Suprapubic skin (tissue), 4 donors: ENCODE measurements at regions not wholly inside any gene's neighbourhood (a gene's known extent, or its start where the extent isn't known, plus 50 kb on each side); places are given as distances from the start of the nearest gene placed in this dataset.

Experiments
- DNase-seq, 2 donors: peaks; one replicate each; pipeline ENCODE4 v3.0.0-alpha.2; 2019; ENCODE audit warnings: low spot score in 2 of 2
- H3K27ac ChIP-seq: fragments of 200-600 bp; sonication (generic); one replicate; pipeline ENCODE4 v1.5.1; 2019
- H3K27me3 ChIP-seq: fragments of 200-600 bp; sonication (generic); one replicate; pipeline ENCODE4 v1.5.1; 2019
- H3K36me3 ChIP-seq: fragments of 200-600 bp; sonication (generic); one replicate; pipeline ENCODE4 v1.5.1; 2019
- H3K4me1 ChIP-seq: fragments of 200-600 bp; sonication (generic); one replicate; pipeline ENCODE4 v1.5.1; 2019
- H3K4me3 ChIP-seq: fragments of 200-600 bp; sonication (generic); one replicate; pipeline ENCODE4 v1.5.1; 2019; ENCODE audit warnings: mild to moderate bottlenecking
- H3K9me3 ChIP-seq: fragments of 200-600 bp; sonication (generic); one replicate; pipeline ENCODE4 v1.5.1; 2019
- EP300 ChIP-seq: sonication (generic); formaldehyde crosslinking; IDR thresholded peaks from one replicate; pipeline ENCODE4 v1.6.1; 2017; ENCODE audit warnings: antibody characterized with exemption
- POLR2A ChIP-seq, 2 donors: fragments of 450-650 bp; IDR thresholded peaks; one replicate each; pipeline ENCODE4 v1.6.1; 2017; ENCODE audit warnings: antibody characterized with exemption in 2 of 2, mild to moderate bottlenecking in 2 of 2, moderate library complexity in 2 of 2
- POLR2AphosphoS5 ChIP-seq, 3 donors: sonication (generic); formaldehyde crosslinking; IDR thresholded peaks; one replicate each; pipeline ENCODE4 v1.6.1; 2017; ENCODE audit warnings: antibody characterized with exemption in 3 of 3
- WGBS: methylation state at CpG from one replicate; pipeline ENCODE4 v1.1.5; 2018; 5-methylcytosine and 5-hydroxymethylcytosine counted together
- TF ChIP-seq, protein P1 (sequence below), 2 donors: fragments of 200-600 bp in 1 of 2; fragments of 450-650 bp in 1 of 2; sonication (generic) in 1 of 2; IDR thresholded peaks; one replicate each; pipeline ENCODE4 v1.5.1; 2016 to 2019; ENCODE audit warnings: antibody characterized with exemption in 2 of 2, mild to moderate bottlenecking in 1 of 2, moderate library complexity in 1 of 2

DNA sequence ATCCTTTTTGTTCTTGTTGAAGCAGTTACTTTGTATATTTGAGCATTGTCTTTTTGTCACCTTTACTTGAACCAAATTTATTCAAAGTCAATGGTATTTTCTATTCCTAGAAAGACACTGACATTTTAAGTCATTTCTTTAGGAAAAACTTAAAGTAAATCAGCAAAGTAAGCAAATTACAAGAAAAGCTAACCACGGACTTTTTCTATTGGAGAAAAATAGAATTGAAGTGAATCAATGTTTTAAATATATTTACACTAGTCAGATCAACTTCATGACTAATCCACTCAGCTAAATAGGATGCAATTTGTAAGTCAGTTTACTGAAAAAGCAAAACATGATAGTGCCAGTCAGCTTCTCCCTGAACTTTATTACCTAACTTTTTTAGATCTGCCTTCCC, 733.8 kb upstream of the ALCAM start:
- no peak overlapping the region for H3K4me3 ChIP-seq
- H3K9me3 ChIP-seq = no peaks in the 10 kb centered on the region
- WGBS = 76% methylated on average over 1 of the region's 1 CpG
- no peak for DNase-seq
- no peaks in the 10 kb centered on the region for H3K36me3 ChIP-seq
- no peaks in the 10 kb centered on the region for H3K4me1 ChIP-seq
- TF ChIP-seq POLR2AphosphoS5 (IDR thresholded peaks at IDR 0.05) = no peak
- TF ChIP-seq, protein P1, sequence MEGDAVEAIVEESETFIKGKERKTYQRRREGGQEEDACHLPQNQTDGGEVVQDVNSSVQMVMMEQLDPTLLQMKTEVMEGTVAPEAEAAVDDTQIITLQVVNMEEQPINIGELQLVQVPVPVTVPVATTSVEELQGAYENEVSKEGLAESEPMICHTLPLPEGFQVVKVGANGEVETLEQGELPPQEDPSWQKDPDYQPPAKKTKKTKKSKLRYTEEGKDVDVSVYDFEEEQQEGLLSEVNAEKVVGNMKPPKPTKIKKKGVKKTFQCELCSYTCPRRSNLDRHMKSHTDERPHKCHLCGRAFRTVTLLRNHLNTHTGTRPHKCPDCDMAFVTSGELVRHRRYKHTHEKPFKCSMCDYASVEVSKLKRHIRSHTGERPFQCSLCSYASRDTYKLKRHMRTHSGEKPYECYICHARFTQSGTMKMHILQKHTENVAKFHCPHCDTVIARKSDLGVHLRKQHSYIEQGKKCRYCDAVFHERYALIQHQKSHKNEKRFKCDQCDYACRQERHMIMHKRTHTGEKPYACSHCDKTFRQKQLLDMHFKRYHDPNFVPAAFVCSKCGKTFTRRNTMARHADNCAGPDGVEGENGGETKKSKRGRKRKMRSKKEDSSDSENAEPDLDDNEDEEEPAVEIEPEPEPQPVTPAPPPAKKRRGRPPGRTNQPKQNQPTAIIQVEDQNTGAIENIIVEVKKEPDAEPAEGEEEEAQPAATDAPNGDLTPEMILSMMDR (IDR thresholded peaks at IDR 0.05) = no peak
- TF ChIP-seq POLR2A (IDR thresholded peaks at IDR 0.05) = no peak
- no peak for TF ChIP-seq EP300
- no peak overlapping the region for H3K27ac ChIP-seq
- no peaks in the 10 kb centered on the region for H3K27me3 ChIP-seq

DNA sequence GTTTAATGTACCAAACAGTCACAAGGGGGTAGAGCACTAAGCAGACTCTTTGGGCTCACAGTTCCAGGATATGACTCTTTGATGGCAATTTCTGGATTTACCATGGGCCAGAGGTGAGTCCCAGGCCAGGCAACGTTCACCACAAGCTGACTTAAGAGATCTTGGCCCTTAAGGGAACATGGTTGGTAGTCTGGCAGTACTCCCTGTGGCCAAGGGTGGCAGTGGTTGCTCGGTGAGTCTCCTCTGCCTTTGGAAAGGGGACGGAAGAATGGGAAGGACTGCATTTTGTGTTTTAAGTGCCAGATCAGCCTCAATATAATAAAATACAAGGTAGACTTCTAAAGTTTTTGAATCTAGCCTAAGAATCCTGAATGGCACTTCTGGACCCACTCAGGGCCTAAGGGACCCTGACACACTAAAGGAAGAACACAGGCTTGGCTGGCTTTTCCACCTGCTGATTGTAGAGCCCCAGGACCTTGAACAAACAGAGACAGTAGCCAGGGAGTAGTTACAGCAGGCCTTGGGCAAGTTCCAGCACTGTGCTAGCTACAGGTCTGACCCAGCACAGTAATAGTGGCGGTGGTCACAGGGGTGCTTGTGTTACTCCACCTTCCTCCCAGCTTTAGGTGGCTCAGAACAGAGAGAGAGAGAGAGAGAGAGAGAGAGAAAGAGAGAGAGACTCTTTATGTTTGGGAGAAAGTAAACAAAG, 730.7 kb upstream of the ALCAM start:
- Histone ChIP-seq H3K36me3 (no peaks in the 10 kb centered on the region), H3K27ac (no peak overlapping the region), H3K4me1 (no peaks in the 10 kb centered on the region), H3K4me3 (no peak overlapping the region), H3K27me3 (no peaks in the 10 kb centered on the region), H3K9me3 (no peaks in the 10 kb centered on the region)
- TF ChIP-seq POLR2A (IDR thresholded peaks at IDR 0.05) = no peak
- TF ChIP-seq, protein P1 (IDR thresholded peaks at IDR 0.05) = no peak
- TF ChIP-seq EP300 = no peak
- no peak for TF ChIP-seq POLR2AphosphoS5 (IDR thresholded peaks at IDR 0.05)
- 95% methylated on average over 4 of the region's 4 CpGs for WGBS
- no peak for DNase-seq

- no peaks in the 10 kb centered on the region for H3K9me3 ChIP-seq
- TF ChIP-seq EP300 (no peak), POLR2A (IDR thresholded peaks at IDR 0.05) (no peak), POLR2AphosphoS5 (IDR thresholded peaks at IDR 0.05) (no peak)
- TF ChIP-seq, protein P1 (IDR thresholded peaks at IDR 0.05) = no peak
- H3K4me1 ChIP-seq = no peaks in the 10 kb centered on the region
- H3K36me3 ChIP-seq = no peaks in the 10 kb centered on the region
- no peak overlapping the region for H3K27ac ChIP-seq
- no peak for DNase-seq
- no peaks in the 10 kb centered on the region for H3K27me3 ChIP-seq
- no peak overlapping the region for H3K4me3 ChIP-seq
Measured at GRCh38 chr3:104642827-104643226, 723.9 kb upstream of the ALCAM start.

DNA sequence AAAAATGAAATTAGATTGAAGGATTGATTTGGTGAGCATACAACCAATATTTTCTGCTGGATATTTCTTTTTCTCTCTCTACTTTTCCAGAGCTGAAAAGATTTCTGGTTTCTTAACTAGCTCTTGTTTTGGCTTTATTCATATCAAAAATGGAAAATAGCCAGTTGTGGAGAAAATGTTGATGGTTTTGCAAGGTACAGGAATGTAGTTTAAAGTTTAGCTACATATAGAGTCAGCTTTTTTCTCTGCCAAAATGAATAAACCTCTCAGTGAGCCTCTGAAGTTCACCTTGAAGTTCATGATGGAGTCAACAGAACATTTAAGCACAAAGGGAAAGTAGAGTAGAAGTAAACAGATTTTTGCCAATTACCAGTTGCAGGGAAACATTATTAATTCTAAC, 720.5 kb upstream of the ALCAM start:
- H3K27me3 ChIP-seq = no peaks in the 10 kb centered on the region
- no peak overlapping the region for H3K27ac ChIP-seq
- no peaks in the 10 kb centered on the region for H3K9me3 ChIP-seq
- DNase-seq = no peak
- TF ChIP-seq, protein P1 (IDR thresholded peaks at IDR 0.05) = no peak
- no peaks in the 10 kb centered on the region for H3K4me1 ChIP-seq
- no peak overlapping the region for H3K4me3 ChIP-seq
- H3K36me3 ChIP-seq = no peaks in the 10 kb centered on the region

DNA sequence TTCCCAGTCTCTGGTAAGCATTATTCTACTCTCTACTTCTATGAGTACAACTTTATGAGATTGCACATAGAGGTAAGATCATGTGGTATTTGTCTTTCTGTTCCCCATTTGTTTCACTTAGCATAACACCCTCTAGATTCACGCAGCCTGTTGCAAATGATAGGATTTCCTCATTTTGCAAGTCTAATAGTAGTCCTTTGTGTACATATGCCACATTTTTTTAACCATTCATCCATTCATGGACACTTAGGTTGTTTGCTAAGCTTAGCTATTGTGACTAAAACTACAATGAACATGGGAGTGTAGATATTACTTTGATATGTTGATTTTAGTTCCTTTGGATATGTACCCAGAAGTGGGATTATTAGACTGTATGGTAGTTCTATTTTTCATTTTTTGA, 717.9 kb upstream of the ALCAM start:
- H3K36me3 ChIP-seq = no peaks in the 10 kb centered on the region
- no peaks in the 10 kb centered on the region for H3K4me1 ChIP-seq
- no peak overlapping the region for H3K27ac ChIP-seq
- TF ChIP-seq POLR2A (IDR thresholded peaks at IDR 0.05) = no peak
- H3K9me3 ChIP-seq = peaks cover 2% of the 10 kb centered on the region
- H3K27me3 ChIP-seq = no peaks in the 10 kb centered on the region
- no peak overlapping the region for H3K4me3 ChIP-seq
- WGBS = 77% methylated on average over 1 of the region's 1 CpG
- DNase-seq = no peak

DNA sequence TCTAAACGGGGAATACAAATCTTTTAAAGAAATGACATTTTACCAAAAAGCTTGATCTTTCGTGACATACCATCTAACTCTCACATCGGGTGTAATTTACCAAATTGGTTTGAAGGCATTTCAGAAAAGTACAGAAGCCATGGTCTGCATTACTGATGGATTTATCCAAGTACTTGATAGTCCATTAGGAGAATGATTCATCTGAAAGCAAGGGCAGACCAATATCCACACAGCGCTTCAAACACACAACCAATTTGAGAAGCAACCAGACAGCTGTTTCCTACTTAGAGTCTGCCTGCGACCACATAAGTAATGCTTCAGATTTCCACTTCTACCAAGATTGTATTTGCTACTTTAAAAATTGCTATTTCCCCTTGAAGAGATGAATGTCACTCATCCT, 697.6 kb upstream of the ALCAM start:
- Histone ChIP-seq H3K27me3 (no peaks in the 10 kb centered on the region), H3K9me3 (no peaks in the 10 kb centered on the region), H3K27ac (no peak overlapping the region), H3K4me1 (no peaks in the 10 kb centered on the region), H3K36me3 (no peaks in the 10 kb centered on the region), H3K4me3 (no peak overlapping the region)
- TF ChIP-seq EP300 (no peak), POLR2AphosphoS5 (IDR thresholded peaks at IDR 0.05) (no peak), POLR2A (IDR thresholded peaks at IDR 0.05) (no peak)
- TF ChIP-seq, protein P1 (IDR thresholded peaks at IDR 0.05) = no peak
- 86% methylated on average over 5 of the region's 5 CpGs for WGBS
- DNase-seq = no peak
